DMS 273 (cell line): ENCODE measurements at regions not wholly inside any gene's neighbourhood (a gene's known extent, or its start where the extent isn't known, plus 50 kb on each side); places are given as distances from the start of the nearest gene placed in this dataset.
A peak's percentile ranks its signal among the peaks of the same experiment; 100 is the strongest.
"Not testable (repeated sequence)": the region's sequence is repeated elsewhere in the genome, so short reads cannot be mapped to it uniquely, and the experiment has no call there.

Source experiments
- DNase-seq: peaks from one replicate; lab custom pipeline; 2025; ENCODE audit not compliant: unreplicated experiment; lab: John Stamatoyannopoulos, UW

DNA sequence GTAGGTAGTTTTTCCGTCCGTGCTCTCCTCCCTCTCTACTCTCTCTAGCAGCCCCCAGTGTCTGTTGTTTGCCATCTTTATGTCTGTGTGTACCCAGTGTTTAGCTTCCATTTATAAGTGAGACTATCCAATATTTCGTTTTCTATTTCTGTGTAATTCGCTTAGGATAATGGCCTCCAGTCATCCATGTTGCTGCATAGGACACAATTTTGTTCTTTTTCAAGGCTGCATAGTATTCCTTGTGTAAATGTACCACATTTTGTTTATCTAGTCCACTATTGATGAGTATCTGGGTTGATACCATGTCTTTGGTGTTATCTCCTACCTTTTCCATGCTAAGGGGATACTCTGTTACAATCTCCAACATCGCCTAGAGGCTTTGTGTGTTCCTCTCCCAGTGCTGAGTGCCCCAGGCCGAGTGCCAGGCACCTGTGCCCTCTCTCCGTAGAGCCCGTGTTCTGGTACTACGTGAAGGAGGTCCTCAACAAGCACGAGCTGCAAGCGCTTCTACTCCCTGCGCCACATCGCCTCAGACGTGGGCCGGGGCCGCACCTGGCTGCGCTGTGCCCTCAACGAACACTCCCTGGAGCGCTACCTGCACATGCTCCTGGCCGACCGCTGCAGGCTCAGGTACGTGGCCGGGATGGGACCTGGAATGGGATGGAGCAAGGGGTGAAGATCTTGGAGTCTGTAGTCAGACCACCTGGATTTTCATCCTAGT lies 51.0 kb downstream of the NPIPB11 start:
- not testable (repeated sequence) for DNase-seq

DNA sequence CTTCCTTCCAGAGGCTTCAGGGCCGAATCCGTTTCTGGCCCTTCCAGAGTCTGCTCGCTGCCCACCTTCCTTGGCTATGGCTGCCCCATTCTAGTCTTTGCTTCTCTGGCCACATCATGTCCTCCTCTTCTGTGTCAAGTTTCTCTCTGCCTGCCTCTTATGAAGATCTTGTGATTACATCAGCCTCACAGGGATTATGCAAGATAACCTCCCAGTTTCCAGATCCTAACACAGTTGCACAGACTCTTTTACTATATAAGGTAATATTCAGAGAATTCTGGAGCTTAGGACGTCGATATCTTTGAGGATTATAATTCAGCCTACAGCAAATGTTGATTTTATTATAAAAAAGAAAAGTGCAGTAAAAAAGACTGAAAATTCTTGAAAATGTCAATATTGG lies 52.1 kb downstream of the NPIPB11 start:
- not testable (repeated sequence) for DNase-seq

DNA sequence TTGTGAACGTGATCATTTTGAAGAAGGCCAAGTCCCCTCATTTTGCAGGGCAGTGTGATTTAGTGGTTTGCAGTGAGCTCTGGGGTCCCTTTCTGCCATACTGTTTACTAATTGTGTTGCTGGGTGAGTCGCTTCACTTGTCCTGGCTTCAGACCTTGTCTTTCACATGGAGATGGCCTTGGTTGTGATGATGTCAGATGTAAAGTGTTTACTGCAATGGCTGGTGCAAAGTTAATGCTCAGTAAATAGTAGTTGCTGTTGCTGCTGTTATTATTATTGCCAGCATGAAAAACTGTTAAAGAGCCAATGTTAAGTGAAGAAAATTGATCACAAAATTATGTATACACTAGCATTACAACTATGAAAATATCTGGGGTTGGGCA lies 53.9 kb downstream of the NPIPB11 start:
- DNase-seq: not testable (repeated sequence)

DNA sequence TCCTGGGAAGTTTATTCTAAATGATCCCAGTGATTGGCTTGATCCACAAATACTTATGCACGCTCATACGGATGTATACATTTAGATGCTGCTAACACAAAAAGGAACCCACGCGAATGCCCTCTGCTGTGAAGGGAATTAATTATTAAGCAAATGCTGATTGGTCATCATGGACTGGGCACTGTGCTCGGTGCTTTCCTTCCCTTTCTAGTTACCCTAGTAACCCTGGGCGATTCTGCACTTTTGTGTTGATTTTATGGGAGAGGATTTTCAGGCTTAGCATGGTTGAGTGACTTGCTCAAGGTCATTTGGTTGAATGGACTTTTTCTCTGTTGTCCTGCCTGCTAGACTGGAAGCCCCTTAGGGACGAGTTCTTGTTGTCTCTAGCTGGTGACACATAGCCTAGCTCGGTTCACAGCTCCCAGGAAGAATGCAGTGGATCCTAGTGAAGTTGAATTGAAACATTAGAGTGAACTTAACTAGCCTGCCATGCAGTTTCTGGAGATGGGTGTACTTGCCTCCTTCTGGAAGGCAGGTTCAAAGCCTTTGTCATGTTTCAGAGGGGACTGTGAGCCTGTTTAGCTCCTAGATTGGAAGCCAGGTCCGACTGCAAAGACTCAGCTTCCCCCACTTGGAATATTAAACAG lies 54.4 kb downstream of the NPIPB11 start:
- DNase-seq: peak; percentile 19

DNA sequence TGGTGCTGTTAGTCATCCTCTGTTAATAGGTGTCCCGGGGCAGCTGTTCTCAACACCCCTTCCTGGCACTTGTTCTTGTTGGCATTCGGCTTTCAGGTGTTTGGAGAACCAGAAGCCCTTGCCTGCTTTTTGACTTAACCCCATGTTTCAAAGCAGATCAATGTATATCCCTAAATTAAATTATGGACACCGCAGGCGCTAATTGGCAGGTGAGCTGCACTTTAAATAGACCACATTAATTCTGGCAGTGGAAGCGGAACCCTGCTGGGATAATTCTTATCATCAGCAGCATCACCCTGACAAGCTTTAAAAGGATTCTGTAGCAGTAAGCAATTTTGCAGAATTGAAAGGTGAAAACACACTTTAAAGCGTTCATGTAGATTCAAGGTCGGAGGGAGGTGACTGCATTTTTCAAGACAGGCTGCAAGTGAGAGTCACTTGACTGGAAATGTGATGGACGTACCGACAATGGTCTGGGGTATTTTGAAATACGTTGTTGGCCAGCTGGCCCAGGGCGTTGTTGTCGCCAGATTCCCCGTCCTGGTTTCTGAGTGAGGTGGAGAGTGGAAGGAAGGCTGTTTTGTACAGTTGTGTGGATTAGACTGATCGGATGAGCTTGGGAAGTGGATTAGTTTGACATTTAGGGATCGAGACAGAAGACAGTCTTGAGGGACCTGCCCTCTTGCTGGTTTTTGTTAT lies 55.1 kb downstream of the NPIPB11 start:
- peak; percentile 51 for DNase-seq

DNA sequence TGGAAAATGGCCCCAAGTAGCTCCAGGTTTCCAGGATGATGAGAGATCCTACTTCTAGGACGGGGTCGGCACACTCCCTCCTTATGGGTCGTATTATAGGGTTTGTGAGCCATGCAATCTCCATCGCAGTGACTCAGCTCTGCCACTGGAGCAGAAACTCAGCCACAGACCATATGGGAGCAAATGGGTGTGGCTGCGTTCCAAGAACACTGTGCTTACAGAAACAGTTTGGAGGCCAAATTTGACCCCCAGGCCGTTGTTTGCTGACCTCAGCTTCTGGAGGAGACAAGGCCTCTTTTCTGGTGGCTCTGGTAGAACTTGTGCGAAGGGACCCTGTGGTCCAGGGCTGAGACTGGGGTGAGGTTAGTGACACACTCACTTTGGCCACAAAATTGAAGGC lies 56.5 kb downstream of the NPIPB11 start:
- DNase-seq: peak; percentile 89

DNA sequence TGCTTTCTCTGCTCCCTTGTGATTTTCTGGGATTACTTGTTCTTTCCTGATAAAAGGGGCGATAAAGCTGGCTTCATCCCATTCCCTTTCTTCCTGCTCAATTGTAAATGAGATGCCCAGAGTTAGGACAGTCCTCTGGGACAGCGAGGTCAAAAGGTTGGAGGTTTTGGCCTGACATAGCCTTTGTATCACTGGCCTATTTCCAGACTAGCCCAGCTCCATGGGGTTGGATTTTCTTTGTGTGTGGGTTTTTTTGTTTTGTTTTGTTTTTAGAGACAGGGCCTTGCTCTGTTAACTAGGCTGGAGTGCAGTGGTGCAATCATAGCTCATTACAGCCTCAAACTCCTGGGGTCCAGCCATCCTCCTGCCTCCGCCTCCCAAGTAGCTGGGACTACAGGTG lies 57.8 kb downstream of the NPIPB11 start:
- DNase-seq: not testable (repeated sequence)

DNA sequence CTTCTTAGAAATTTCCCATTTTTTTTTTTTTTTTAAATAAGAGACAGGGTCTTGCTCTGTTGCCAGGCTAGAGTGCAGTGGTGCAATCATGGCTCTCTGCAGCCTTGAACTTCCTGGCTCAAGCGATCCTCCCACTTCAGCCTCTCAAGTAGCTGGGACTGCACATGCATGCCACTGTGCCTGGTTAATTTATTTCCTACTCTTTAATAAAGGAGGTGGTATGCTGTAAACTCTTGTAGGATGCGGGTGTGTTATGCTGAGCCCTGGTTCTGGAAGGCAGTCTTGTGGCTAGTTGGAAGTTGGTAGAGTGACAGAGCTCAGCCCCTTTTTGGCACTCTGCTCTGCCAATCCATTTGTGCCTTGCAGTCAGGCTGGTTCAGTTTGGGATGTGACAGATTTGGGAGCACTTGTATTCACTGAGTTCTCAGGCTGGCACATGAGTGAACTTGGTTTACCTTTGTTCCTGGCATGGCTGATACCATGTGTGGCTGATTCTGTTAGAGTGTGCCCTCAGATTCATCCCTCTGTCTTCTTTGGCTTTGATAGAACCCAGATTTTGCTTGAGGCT lies 58.3 kb downstream of the NPIPB11 start:
- peak; percentile 7 for DNase-seq

DNA sequence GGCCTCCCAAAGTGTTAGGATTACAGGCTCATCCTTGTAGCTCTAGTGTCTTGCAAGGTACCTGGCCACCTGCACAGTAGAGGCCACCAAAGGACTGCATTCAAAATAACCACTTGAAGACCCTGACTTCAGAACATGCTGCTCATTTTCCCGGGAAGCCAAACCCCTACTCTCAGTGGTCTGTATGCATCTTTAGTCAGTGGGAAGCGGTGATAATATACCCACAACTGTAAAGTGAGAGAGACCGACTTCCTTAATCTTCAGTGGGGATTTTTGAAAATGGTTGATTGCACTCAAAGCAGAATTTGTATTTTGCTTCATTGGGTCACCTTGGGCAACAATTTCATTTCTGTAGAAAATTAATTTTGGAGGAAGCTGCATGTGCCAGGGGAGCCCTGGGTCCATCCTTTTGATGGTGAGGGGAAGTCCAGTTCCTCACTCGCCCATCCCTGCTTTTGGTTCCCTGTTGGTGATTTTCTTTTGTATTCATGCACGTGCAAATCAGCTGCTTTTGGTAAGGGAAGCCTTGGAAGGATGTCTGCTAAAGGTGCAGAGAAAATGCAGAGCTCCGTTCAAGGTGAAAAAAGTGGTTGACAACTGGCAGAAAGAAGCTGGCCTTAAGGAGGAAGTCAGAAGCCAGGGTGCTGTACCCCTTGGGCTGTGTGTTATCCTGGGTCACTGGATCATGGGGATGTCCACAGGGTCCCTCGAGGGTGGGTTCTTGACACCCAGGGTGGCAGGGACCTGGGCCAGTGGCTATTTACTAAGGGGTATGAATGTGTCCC lies 59.5 kb downstream of the NPIPB11 start:
- DNase-seq: not testable (repeated sequence)

DNA sequence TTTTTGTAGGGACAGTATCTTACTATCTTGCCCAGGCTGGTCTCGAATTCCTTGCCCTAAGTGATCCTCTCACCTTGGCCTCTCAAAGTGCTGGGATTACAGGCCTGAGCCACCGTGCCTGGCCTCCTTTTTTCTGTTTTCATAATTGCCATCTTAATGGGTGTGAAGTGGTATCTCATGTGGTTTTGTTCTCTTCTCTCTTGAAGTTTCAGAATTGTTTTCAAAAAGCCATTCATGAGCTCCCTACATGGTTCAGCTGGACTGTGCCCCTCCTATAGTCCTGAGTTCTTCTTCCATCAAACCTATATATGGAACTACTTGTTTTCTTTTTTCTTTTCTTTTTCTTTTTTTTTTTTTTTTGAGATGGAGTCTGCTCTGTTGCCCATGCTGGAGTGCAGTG lies 60.3 kb downstream of the NPIPB11 start:
- DNase-seq: not testable (repeated sequence)

DNA sequence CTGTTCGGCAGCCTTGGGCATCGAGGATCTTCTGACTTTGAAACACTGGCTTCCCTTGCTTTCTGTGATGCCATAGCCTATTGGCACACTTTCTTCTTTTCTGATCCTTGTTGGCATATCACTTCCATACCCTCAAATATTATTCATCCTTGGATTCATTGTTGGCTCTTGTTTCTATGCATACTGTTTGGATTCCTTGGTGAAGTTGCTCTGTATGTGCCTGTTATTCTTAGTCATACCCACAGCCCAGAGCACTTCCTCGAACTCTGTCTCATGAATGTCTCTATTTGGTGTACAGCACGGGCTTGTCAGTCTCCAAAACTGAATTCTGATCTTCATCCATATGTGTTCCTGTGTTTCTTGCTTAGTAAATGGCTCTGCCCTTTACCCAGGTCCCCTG lies 63.6 kb downstream of the NPIPB11 start:
- DNase-seq: not testable (repeated sequence)

DNA sequence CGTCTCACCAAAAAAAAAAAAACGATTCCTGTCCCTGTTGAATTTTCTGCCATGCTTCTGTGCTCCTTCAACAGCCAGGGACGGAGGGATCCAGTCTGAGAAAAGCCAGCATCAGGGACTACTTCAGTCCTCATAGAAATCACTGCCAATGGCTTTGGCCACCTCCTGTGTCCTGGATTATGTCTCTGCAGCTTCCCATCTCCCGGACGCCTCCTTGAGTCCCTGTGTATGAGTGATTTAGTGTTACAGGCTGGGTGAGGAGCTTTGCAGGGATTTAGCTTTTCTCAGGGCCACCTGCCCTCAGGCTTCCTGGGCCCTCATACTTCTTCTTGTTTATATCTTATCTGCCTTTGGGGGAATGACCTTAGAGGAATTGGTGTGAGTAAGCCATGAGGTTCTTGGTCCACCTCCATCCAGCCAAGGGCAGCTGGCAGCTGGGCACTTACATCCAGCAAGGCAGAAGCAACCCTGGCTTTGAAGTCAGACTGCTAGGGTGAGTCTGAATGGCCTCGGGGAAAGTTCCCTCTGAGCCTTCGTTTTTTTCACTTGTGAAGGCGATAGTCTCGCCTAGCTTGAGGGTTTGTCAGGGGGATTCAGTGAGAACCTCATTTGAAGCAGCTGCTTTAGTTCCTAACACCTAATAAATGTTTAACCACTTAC lies 65.6 kb downstream of the NPIPB11 start:
- DNase-seq: peak; percentile 13

DNA sequence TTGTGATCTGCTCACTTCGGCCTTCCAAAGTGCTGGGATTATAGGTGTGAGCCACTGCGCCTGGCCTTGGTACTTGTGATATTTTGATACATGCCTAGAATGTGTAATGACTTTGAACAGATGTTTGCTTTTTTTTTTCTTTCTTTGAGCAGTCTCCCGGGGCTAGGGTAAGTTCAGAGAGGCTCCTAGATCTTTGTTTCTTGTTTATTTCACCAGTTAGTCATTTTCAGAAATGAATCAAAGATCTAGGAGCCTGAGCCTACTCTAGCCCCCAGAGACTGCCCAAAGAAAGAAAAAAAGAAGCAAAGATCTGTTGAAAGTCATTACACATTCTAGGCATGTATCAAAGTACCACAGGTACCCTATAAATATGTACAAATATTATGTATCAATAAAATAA lies 66.3 kb downstream of the NPIPB11 start:
- DNase-seq: peak; percentile 64

DNA sequence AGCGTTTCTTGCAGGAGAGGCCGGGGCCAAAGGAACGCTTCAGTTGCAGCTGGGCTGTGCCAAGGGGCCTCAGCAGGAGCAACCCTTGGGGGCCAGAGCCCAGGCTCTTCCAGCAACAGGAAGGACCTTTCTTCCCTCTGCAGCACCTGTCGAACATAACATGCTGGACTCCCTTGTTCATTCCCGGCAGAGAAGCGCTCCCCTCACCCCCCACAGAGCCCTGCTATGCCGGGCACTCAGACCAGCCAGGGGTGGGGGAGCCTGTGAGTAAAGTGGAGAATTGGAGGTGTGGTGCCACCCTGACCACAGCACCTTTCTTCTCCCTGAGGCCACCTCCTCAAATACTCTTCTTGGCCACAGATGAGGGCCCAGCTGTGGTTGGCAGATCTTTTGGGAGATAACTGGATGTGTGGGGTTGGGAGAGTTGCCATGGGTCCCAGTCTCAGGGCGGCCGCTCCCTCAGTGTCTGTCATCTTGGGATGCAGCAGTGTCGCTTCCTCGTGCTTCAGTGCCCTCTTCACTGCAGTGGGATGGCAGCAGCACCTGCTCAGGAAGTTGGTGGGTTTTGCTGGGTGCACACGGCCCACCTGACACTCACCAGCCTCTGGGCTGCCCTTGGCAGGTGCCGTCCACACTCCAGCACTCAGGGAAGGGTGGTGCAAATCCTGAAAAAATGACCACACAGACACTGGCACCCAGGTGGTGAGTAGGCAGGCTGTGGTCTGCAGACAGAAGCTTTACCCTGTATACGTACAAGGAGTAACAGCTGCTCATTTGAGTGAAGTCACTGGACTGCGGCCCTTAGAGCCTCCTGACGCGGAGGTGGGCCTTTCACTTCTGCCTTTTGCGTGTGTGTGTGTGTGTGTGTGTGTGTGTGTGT lies 67.5 kb downstream of the NPIPB11 start:
- DNase-seq: peak; percentile 27

DNA sequence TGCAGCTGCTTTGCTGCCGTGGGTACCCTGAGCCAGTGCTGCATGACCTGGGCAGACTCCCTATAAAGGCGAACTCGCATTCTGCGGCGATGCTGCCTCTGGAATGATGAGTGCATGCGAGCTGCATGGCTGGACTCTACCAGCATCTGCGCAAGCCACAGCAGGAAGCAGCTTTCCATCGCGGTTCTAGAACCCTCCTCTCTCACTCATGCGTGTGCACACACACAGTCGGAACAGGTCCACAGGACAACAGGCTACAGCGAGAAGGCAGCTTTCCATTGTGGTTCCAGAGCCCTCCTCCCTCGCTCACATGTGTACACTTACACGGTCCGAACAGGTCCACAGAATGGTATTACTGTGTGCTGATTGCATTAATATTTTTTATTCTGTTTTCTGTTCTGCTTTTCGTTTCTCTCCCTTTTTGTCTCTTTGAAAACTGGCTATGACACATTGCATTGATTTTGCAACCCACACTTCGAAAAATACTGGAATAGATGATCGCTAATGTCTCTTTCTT lies 69.1 kb downstream of the NPIPB11 start:
- DNase-seq: not testable (repeated sequence)

DNA sequence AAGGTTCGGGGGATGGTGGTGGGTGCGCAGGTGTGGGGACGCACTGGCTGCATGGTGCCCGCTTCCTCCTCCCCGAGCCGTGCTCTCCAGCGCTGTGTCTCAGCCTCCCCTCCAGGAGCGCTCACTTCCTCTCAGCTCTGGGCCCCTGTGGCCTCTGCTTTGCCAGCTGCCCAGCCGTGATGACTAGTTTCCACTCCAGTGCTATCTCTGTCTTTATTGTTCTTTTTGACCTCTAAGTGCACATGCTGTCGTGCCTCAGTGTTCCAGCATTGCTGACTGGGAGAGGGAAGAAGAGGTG lies 71.0 kb downstream of the NPIPB11 start:
- DNase-seq: not testable (repeated sequence)

DNA sequence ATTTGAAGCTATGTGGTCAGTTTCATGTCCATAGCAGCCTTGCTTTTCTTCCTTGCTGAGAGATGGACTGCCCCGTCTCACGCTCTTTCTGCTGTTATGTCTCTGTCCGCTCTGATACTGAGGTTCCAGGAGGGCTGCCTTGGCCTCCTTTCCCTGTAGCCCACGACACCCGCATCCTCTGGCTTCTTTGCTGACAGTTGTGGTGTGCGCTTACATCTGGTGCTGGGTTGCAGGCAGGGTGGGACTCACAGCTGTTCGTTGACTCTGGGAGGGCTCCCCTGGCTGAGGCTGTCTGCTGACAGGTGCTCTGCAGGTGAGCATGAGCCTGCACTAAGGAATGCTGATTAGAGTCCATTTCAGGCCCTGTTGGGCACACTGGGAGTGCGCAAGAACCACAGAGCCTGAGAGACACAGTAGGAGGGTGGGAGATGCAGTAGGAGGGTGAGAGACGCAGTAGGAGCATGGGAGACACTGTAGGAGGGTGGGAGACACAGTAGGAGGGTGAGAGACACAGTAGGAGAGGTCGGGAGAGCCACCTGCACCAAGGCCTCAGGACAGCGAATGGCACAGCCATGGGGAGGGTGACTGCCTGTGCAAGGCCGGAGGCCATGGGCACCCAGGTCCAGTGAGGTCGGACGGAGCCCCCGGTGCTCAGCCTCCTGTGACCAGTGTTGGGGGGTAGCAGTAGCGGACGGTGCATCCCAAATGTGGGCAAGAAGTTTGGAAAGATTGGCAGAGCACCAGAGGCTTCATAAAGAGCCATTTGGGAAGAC lies 71.5 kb downstream of the NPIPB11 start:
- DNase-seq: not testable (repeated sequence)

DNA sequence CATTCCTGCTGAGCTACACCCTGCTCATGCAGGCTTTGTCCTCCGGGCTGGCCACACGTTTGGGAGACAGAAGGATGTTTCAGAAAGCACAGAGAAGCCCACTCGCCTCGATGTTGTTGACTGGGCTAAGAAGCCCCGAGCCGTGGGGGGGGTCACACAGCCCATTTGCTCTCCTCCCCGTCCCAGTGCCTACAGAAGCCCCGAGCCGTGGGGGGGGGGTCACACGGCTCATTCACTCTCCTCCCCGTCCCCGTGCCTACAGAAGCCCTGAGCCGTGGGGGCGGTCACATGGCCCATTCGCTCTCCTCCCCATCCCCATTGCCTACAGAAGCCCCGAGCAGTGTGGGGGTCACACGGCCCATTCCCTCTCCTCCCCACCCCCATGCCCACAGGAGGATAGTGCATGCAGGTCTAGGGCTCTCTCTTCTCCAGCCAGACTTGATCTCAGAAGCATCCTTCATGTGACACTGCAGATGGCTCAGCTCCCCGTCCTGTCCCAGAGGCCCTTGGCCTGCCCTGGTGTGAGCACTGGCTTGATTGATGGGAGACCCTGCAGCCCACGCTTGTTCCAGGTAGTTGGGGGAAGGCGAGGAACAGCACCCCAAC lies 72.9 kb downstream of the NPIPB11 start:
- not testable (repeated sequence) for DNase-seq
